Spleen (tissue), 11 donors: ENCODE measurements at regions not wholly inside any gene's neighbourhood (a gene's known extent, or its start where the extent isn't known, plus 50 kb on each side); places are given as distances from the start of the nearest gene placed in this dataset.

Source experiments
- DNase-seq: peaks from one replicate; pipeline ENCODE4 v3.0.0-alpha.2; 2020
- H3K27ac ChIP-seq, 8 donors: fragments of 200-600 bp; sonication (generic) in 7 of 8; 1 replicate in 4 of 8; 2 replicates in 4 of 8; pipeline versions ENCODE4 v1.5.0 to v1.8.0; 2016 to 2021; ENCODE audit warnings: inconsistent platforms in 4 of 8, mild to moderate bottlenecking in 4 of 8, moderate library complexity in 1 of 8
- H3K27me3 ChIP-seq, 7 donors: fragments of 200-600 bp; sonication (generic) in 6 of 7; replicated peaks in 1 of 7; 1 replicate in 4 of 7; 2 replicates in 3 of 7; pipeline versions ENCODE4 v1.5.0 to v1.8.0; 2016 to 2021; ENCODE audit warnings: inconsistent platforms in 3 of 7, mild to moderate bottlenecking in 1 of 7
- H3K36me3 ChIP-seq, 6 donors: fragments of 200-600 bp; sonication (generic) in 5 of 6; 1 replicate in 4 of 6; 2 replicates in 2 of 6; pipeline versions ENCODE4 v1.5.0 to v1.8.0; 2016 to 2021; ENCODE audit warnings: inconsistent platforms in 2 of 6
- H3K4me1 ChIP-seq, 6 donors: fragments of 200-600 bp; sonication (generic) in 5 of 6; 1 replicate in 3 of 6; 2 replicates in 3 of 6; pipeline versions ENCODE4 v1.5.0 to v1.8.0; 2016 to 2021; ENCODE audit warnings: inconsistent platforms in 3 of 6
- H3K4me3 ChIP-seq, 8 donors: fragments of 200-600 bp; sonication (generic) in 7 of 8; 1 replicate in 4 of 8; 2 replicates in 4 of 8; pipeline versions ENCODE4 v1.5.0 to v1.8.0; 2016 to 2021; ENCODE audit warnings: inconsistent platforms in 4 of 8, mild to moderate bottlenecking in 4 of 8, moderate library complexity in 2 of 8
- H3K9me3 ChIP-seq, 8 donors: fragments of 200-600 bp; sonication (generic) in 7 of 8; 1 replicate in 4 of 8; 2 replicates in 4 of 8; pipeline versions ENCODE4 v1.5.0 to v1.8.0; 2016 to 2021; ENCODE audit warnings: inconsistent platforms in 4 of 8
- CTCF ChIP-seq, 11 experiments: fragments of 200-600 bp in 7 of 11; fragments of 450-650 bp in 4 of 11; sonication (generic) in 4 of 11; IDR thresholded peaks in 8 of 11; conservative IDR thresholded peaks in 3 of 11; 1 replicate in 7 of 11; 2 replicates in 4 of 11; pipeline versions ENCODE4 v1.4.0 to v1.8.0; 2016 to 2021; ENCODE audit warnings: antibody characterized with exemption in 11 of 11, inconsistent platforms in 4 of 11, mild to moderate bottlenecking in 1 of 11
- POLR2A ChIP-seq, 3 donors: fragments of 450-650 bp; IDR thresholded peaks; one replicate each; pipeline ENCODE4 v1.5.1; 2017; ENCODE audit warnings: antibody characterized with exemption in 3 of 3, mild to moderate bottlenecking in 1 of 3
- POLR2AphosphoS5 ChIP-seq, 3 donors: sonication (generic); formaldehyde crosslinking; IDR thresholded peaks; one replicate each; pipeline ENCODE4 v1.5.1; 2017; ENCODE audit warnings: antibody characterized with exemption in 3 of 3
- WGBS, 5 donors: extraction: QIAGEN DNeasy Blood & Tissue Kit in 3 of 5; methylation state at CpG; one replicate each; pipeline versions ENCODE4 v1.1.5 to v1.1.7; 2013 to 2018; 5-methylcytosine and 5-hydroxymethylcytosine counted together
- intact Hi-C: fragments of 100-400 bp; cut with DNase I; formaldehyde crosslinking; loops from one replicate; pipeline ENCODE4 v1.15.0; 2023; ENCODE audit warnings: low total_unique reads
- donor health status: healthy with polysubstance abuse.
- donor health status: DM: no; HTN: no; CAD: no; lungs with moderate emphysema.
- donor health status: DM: no; HTN: no; CAD: no.
- donor health status: Bipolar disorder and iron deficiency.
- donor health status: healthy.
- donor health status: DM: no; HTN: no; CAD: no.
- donor health status: DM: yes; HTN: yes; CAD: no.

- no peaks in the 10 kb centered on the region for H3K27me3 ChIP-seq
- H3K36me3 ChIP-seq, result no peaks in the 10 kb centered on the region
- intact Hi-C loops, result no loop called here
- no peak for DNase-seq
- H3K9me3 ChIP-seq, result no peaks in the 10 kb centered on the region
- H3K27ac ChIP-seq, result no peak overlapping the region
- no peaks in the 10 kb centered on the region for H3K4me1 ChIP-seq
- TF ChIP-seq POLR2A (IDR thresholded peaks at IDR 0.05), result no peak
- no peak for TF ChIP-seq CTCF (IDR thresholded peaks at IDR 0.05 in 8 of 11, conservative IDR thresholded peaks at IDR 0.05 in 3 of 11)
- TF ChIP-seq POLR2AphosphoS5 (IDR thresholded peaks at IDR 0.05), result no peak
- no peak overlapping the region for H3K4me3 ChIP-seq
- WGBS, 5 donors, result 71 to 86% (median 79%) methylated on average over 4 of the region's 4 CpGs
Measured at GRCh38 chr10:90354914-90355313, 502.9 kb downstream of the HTR7 start.

GRCh38 chr10:90363799-90364483 is 493.9 kb downstream of the HTR7 start:
- 73 to 76% (median 75%) methylated on average over 4 of the region's 4 CpGs for WGBS, 5 donors
- no peaks in the 10 kb centered on the region for H3K36me3 ChIP-seq
- no peak for TF ChIP-seq POLR2A (IDR thresholded peaks at IDR 0.05)
- no peak for TF ChIP-seq CTCF (IDR thresholded peaks at IDR 0.05 in 8 of 11, conservative IDR thresholded peaks at IDR 0.05 in 3 of 11)
- no peak for TF ChIP-seq POLR2AphosphoS5 (IDR thresholded peaks at IDR 0.05)
- H3K27me3 ChIP-seq, result no peaks in the 10 kb centered on the region
- no peak overlapping the region for H3K4me3 ChIP-seq
- H3K9me3 ChIP-seq, result no peaks in the 10 kb centered on the region
- no peak overlapping the region for H3K27ac ChIP-seq
- DNase-seq, result no peak
- no peaks in the 10 kb centered on the region for H3K4me1 ChIP-seq
- intact Hi-C loops, result no loop called here

GRCh38 chr10:90372451-90372850 is 485.4 kb downstream of the HTR7 start:
- H3K36me3 ChIP-seq, result no peaks in the 10 kb centered on the region
- 63 to 82% (median 67%) methylated on average over 2 of the region's 2 CpGs for whole genome bisulfite sequencing, 5 donors

More at GRCh38 chr10:90372451-90372850, 485.4 kb downstream of the HTR7 start:
- H3K4me1 ChIP-seq, result no peaks in the 10 kb centered on the region
- peaks cover 0 to 11% (median 0%) of the 10 kb centered on the region in 8 donors for H3K9me3 ChIP-seq
- H3K27ac ChIP-seq, result no peak overlapping the region
- DNase-seq, result no peak
- no peak overlapping the region for H3K4me3 ChIP-seq
- intact Hi-C loops, result no loop called here
- TF ChIP-seq POLR2AphosphoS5 (IDR thresholded peaks at IDR 0.05) (no peak), CTCF (IDR thresholded peaks at IDR 0.05 in 8 of 11, conservative IDR thresholded peaks at IDR 0.05 in 3 of 11) (no peak), POLR2A (IDR thresholded peaks at IDR 0.05) (no peak)
- no peaks in the 10 kb centered on the region for H3K27me3 ChIP-seq
